HCT116 (cell line): ENCODE measurements at regions not wholly inside any gene's neighbourhood (a gene's known extent, or its start where the extent isn't known, plus 50 kb on each side); places are given as distances from the start of the nearest gene placed in this dataset.

Source experiments
- EZH2 ChIP-seq: fragments of 200-600 bp; sonication (generic); IDR thresholded peaks from 2 replicates; pipeline ENCODE4 v1.6.1; 2017; ENCODE audit warnings: antibody characterized with exemption, mixed run types
- EZH2phosphoT487 ChIP-seq: fragments of 200-600 bp; IDR thresholded peaks from 2 replicates; pipeline ENCODE4 v1.6.1; 2018; ENCODE audit warnings: antibody characterized with exemption, borderline replicate concordance
- JUND ChIP-seq: IDR thresholded peaks from 2 replicates; pipeline ENCODE4 v1.6.1; 2012
- POLR2A ChIP-seq: IDR thresholded peaks from 2 replicates; pipeline ENCODE4 v1.7.0; 2011; ENCODE audit warnings: borderline replicate concordance; ENCODE audit not compliant: insufficient read depth, insufficient read length; ENCODE audit errors: extremely low read depth
- POLR2AphosphoS5 ChIP-seq: IDR thresholded peaks from 2 replicates; pipeline ENCODE4 v1.6.1; 2011; ENCODE audit warnings: mild to moderate bottlenecking, low read depth, low read length, moderate library complexity
- REST ChIP-seq: IDR thresholded peaks from 2 replicates; pipeline ENCODE4 v1.6.1; 2012; ENCODE audit warnings: low read depth
- SRF ChIP-seq: IDR thresholded peaks from 2 replicates; pipeline ENCODE4 v1.6.1; 2012; ENCODE audit warnings: low read depth
- TCF7L2 ChIP-seq: IDR thresholded peaks from 2 replicates; pipeline ENCODE4 v1.7.0; 2011; ENCODE audit warnings: borderline replicate concordance, inconsistent platforms; ENCODE audit not compliant: insufficient read depth, insufficient read length; ENCODE audit errors: extremely low read depth
- YY1 ChIP-seq: IDR thresholded peaks from 2 replicates; pipeline ENCODE4 v1.6.1; 2011; ENCODE audit warnings: low read length, low read depth, moderate library complexity, mild to moderate bottlenecking; ENCODE audit not compliant: insufficient replicate concordance; ENCODE audit errors: extremely low read depth
- ZFX ChIP-seq: fragments of 450-650 bp; IDR thresholded peaks from 2 replicates; pipeline ENCODE4 v1.6.1; 2017
- TF ChIP-seq, protein P1 (sequence below), 3 experiments: fragments of 200-600 bp in 1 of 3; sonication (generic) in 1 of 3; IDR thresholded peaks in 2 of 3; conservative IDR thresholded peaks in 1 of 3; 2 replicates each; pipeline ENCODE4 v1.5.1; 2012 to 2017; ENCODE audit warnings: low read depth in 2 of 3, low read length in 2 of 3, antibody characterized with exemption in 1 of 3, borderline replicate concordance in 1 of 3, control low read depth in 1 of 3, mild to moderate bottlenecking in 1 of 3, mixed read lengths in 1 of 3, mixed run types in 1 of 3, moderate library complexity in 1 of 3; ENCODE audit not compliant: insufficient read depth in 1 of 3
- TF ChIP-seq, protein P2 (sequence below): IDR thresholded peaks from 2 replicates; pipeline ENCODE4 v1.6.1; 2012

DNA sequence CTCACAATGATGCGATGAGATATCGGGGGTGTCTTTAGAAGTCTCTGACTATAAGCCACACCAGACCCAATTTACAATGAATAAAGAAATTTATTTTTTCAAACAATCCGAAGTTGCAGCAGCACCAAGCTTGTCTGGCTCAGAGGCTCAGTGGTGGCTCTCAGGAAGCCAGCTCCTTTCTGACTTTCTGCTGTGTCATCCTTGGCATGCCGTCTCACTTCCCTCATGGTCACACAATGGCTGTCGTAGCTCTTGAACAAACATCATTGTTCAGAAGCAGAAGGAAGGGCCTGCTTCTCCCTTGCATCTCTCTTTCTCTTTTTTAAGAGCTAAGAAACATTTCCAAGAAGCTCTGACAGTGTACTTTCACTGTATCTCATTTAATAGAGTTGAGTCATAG lies 299.0 kb downstream of the DOK5 start:
- TF ChIP-seq EZH2: no peak
- no peak for TF ChIP-seq JUND
- TF ChIP-seq, protein P1, sequence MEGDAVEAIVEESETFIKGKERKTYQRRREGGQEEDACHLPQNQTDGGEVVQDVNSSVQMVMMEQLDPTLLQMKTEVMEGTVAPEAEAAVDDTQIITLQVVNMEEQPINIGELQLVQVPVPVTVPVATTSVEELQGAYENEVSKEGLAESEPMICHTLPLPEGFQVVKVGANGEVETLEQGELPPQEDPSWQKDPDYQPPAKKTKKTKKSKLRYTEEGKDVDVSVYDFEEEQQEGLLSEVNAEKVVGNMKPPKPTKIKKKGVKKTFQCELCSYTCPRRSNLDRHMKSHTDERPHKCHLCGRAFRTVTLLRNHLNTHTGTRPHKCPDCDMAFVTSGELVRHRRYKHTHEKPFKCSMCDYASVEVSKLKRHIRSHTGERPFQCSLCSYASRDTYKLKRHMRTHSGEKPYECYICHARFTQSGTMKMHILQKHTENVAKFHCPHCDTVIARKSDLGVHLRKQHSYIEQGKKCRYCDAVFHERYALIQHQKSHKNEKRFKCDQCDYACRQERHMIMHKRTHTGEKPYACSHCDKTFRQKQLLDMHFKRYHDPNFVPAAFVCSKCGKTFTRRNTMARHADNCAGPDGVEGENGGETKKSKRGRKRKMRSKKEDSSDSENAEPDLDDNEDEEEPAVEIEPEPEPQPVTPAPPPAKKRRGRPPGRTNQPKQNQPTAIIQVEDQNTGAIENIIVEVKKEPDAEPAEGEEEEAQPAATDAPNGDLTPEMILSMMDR (IDR thresholded peaks at IDR 0.05 in 2 of 3, conservative IDR thresholded peaks at IDR 0.05 in 1 of 3; ENCODE audit: borderline replicate concordance in 1 of 3, insufficient read depth in 1 of 3, low read depth in 2 of 3, low read length in 2 of 3): no peak
- TF ChIP-seq POLR2A: no peak
- TF ChIP-seq SRF: no peak
- no peak for TF ChIP-seq ZFX
- TF ChIP-seq TCF7L2: no peak
- no peak for TF ChIP-seq YY1
- TF ChIP-seq REST: no peak
- TF ChIP-seq, protein P2, sequence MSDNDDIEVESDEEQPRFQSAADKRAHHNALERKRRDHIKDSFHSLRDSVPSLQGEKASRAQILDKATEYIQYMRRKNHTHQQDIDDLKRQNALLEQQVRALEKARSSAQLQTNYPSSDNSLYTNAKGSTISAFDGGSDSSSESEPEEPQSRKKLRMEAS: no peak
- no peak for TF ChIP-seq POLR2AphosphoS5
- TF ChIP-seq EZH2phosphoT487: no peak
